GM12865 (cell line): ENCODE measurements at regions not wholly inside any gene's neighbourhood (a gene's known extent, or its start where the extent isn't known, plus 50 kb on each side); places are given as distances from the start of the nearest gene placed in this dataset.

Experiments used
- DNase-seq: peaks from one replicate; pipeline ENCODE4 v3.0.0; 2010; ENCODE audit warnings: low read depth
- H3K4me3 ChIP-seq: 2 replicates; pipeline ENCODE4 v1.5.1; 2011; ENCODE audit warnings: mild to moderate bottlenecking, low read depth, low read length, control low read depth
- TF ChIP-seq, protein P1 (sequence below): IDR thresholded peaks from 2 replicates; pipeline ENCODE4 v1.5.1; 2011; ENCODE audit warnings: low read length, control low read depth, low read depth, inconsistent platforms; ENCODE audit not compliant: insufficient read depth; ENCODE audit errors: missing control alignments

DNA sequence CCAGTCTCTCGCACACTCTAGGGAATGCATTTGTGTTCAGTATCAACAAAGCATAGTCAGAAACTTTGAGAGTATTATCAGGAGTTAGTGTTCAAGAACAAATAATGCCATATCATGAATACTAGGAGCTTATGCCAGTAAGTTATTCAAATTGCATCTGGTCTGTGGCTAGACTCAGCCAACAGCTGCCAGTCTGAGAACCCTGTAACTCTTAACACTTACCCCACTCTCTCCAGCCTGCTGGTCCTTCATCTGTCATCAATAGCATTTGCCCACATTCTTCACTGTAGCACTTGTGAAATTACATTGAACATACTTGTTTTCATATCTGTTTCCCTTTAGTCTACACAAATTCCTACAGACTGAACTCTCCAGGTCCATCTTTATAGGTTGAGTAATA is 1157.5 kb upstream of the RAG2 start:
- no peak for DNase-seq
- H3K4me3 ChIP-seq, result no peak overlapping the region
- TF ChIP-seq, protein P1, sequence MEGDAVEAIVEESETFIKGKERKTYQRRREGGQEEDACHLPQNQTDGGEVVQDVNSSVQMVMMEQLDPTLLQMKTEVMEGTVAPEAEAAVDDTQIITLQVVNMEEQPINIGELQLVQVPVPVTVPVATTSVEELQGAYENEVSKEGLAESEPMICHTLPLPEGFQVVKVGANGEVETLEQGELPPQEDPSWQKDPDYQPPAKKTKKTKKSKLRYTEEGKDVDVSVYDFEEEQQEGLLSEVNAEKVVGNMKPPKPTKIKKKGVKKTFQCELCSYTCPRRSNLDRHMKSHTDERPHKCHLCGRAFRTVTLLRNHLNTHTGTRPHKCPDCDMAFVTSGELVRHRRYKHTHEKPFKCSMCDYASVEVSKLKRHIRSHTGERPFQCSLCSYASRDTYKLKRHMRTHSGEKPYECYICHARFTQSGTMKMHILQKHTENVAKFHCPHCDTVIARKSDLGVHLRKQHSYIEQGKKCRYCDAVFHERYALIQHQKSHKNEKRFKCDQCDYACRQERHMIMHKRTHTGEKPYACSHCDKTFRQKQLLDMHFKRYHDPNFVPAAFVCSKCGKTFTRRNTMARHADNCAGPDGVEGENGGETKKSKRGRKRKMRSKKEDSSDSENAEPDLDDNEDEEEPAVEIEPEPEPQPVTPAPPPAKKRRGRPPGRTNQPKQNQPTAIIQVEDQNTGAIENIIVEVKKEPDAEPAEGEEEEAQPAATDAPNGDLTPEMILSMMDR, result no peak

DNA sequence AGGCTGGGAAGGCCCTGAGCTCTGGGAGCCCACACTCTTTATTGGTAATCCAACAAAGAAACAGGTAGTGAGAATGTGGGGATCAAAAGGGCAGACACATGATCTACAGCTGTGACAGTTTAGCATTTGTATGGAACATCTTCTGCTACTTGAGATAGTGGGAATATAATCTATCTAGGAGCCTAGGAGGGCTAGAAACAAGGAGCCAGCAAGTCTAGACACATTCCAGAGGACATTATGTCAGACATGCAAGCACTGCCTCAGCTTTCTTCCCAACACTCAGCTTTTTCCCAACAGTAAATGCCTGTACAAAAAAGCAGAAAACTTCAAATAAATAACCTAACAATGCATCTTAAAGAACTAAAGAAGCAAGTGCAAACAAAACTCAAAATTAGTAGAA is 1150.6 kb upstream of the RAG2 start:
- DNase-seq, result no peak
- TF ChIP-seq, protein P1, result no peak
- no peak overlapping the region for H3K4me3 ChIP-seq

DNA sequence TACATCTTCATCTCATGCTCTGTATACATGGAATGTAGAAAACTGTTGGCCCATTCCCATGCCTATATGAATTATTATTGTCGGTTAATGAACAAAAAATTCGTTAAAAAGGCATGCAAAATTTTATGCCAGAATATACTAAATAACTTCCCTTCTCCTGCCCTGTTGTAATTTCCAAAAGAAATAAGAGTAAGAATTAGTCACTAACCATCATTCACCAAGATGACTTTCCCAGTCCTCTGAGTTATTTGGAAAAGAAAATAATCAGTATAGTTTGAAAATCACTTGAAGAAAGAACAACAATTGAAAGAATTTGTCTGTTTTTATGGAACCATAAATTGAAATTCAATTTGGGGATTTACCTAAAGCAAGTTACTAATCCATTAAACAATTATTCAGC is 1149.1 kb upstream of the RAG2 start:
- TF ChIP-seq, protein P1, result no peak

DNA sequence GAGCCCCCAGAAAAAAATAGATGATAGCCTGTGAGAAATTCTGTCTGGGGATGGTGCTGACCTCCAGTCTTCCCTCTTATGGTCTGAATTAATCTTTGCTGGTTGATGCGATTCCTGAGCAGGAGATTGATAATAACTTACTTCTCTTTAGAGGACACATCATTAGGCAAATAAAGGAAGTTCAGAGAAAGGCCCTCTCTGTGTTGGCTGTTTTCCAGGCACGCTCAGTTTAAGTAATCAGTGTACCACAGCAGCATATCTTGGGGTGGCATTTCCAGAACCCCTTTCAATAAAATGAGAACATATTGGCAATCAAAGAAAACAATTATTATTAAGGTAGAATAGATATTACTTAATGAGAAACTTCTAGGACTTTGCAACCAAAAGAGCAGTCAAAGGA is 1129.3 kb upstream of the RAG2 start:
- H3K4me3 ChIP-seq, result no peak overlapping the region
- TF ChIP-seq, protein P1, result no peak
- no peak for DNase-seq

More for the DNA sequence above, 1149.1 kb upstream of the RAG2 start:
- H3K4me3 ChIP-seq, result no peak overlapping the region
- DNase-seq, result no peak

DNA sequence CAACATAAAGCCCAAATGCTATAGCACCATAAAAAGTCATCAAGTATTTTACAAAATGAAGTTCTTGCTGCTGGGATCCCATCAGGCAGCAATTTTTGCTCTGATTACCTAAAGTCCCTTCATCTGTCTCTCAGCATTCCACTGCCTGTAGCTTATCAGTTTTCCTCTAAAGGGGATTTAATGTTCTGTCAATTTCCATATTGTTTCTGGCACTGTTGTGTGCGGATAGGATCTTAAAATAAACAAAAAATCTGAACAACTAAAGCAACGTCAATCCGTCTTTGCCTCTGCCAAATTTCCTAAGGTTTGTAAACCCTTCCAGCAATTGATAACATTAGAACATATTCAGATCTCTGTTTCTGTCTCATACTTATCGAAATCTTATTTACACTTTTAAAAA is 1126.3 kb upstream of the RAG2 start:
- H3K4me3 ChIP-seq, result no peak overlapping the region
- TF ChIP-seq, protein P1, result no peak
- DNase-seq, result no peak

DNA sequence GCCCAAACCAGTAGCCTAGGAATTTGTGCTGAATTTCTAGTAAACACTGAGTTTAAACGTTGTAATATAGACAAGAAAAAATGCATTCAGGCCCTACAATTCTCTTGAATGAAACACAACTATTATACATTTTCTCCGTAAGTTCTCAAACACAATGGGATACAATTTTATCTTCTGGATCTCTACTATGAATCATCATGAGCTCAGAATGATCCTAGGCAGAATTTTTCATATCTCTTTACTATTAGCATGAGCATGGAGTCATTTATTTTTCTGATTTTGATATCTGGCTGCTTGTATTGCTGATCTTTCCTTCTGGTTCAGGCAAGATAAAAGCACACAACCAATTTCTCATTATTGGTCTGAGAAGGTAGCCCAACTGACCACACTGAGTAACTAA is 1123.4 kb upstream of the RAG2 start:
- no peak overlapping the region for H3K4me3 ChIP-seq
- DNase-seq, result no peak
- TF ChIP-seq, protein P1, result no peak

DNA sequence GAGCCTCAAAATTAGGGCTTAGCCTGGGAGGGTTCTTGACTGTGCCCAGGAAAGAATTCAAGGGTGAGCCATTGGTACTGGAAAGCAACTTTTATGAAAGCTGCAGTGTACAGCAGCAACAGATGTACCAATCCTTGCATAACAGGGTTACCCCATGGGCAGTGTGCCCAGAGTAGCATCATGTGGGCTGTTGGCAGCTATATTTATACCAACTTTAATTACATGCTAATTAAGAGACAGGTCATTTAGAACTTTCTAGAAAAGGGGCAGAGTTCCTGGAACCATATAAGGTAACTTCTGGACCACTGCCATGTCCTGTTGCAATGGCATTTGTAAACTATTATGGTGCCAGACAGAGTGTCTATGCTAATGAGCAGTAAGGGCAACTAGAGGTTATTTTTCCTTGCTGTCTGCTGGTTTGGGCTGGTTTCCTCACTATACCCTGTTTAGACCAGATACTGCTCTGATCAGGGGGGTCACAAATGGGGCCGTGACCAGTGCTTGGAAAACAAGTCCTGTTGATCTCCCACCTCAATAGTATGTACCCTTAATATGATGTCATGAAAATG is 1120.5 kb upstream of the RAG2 start:
- TF ChIP-seq, protein P1, result no peak
- no peak overlapping the region for H3K4me3 ChIP-seq
- DNase-seq, result no peak
